ENCODE measurements at regions not wholly inside any gene's neighbourhood (a gene's known extent, or its start where the extent isn't known, plus 50 kb on each side); places are given as distances from the start of the nearest gene placed in this dataset.
"Not testable (repeated sequence)": the region's sequence is repeated elsewhere in the genome, so short reads cannot be mapped to it uniquely, and the experiment has no call there.

DNA sequence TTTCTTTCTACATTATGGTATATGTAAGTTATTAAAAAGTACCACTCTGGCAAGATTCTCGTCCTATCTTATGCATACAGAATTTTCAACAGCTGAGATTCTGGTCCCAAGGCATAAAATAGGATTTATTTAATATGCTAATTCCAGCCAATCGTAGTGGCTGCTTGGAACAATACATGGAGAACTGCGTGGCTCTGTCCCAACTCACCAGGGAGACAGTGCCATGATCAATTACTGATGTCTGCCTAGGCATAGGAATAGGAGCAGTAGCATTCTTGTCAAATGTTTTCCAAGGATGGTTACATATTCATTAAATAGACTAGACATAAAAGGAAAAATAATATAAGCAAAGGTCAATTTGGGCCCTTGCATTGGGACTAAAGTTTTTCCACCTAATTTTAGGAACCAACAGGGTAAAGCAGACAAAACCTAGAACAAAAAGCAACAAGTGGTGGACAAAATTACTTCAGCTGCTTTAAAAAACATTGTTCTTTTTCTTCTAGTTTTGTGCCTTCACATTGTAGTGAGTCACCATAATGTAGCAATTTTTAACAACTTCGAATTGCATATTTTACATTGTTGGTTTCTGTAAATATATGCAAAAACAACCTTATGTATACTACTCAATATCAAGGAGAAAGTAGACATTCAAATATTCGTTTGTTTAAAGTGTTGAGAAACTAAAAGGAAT is 232.8 kb upstream of the ATP5MC3 start:
- DNase-seq (ENCODE audit: low read depth): no peak

DNA sequence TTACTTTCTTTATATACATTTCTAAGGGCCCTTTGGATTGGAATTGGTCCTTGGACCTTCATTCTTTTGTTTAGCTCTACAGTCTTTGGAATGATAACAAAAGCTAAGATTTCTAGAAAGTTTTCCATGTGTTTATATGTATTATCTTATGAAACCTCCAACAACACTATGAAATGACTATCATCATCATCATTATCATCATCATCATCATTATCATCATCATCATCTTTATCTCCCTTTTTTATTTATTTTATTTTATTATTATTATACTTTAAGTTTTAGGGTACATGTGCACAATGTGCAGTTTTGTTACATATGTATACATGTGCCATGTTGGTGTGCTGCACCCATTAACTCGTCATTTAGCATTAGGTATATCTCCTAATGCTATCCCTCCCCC is 229.4 kb upstream of the ATP5MC3 start:
- not testable (repeated sequence) for DNase-seq (ENCODE audit: low read depth)

DNA sequence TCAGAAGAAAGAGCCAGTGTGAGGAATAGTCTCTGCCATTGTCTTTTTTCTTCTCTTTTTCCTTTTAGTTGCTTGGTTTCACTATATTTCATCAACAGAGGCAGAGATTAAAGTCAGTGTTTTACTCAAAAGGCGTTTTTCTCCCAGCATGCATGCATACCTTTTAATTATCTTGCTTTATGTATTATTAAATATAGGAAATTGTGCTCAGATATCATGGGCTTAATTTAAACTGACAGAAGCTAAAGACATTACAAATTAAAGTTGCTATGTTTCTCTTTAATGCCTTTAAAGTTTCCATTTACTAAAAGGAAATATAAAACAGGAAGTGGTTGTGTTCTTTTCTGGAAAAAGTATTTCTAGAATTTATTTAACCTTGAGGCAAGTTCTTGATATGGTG is 223.3 kb upstream of the ATP5MC3 start:
- no peak for DNase-seq (ENCODE audit: low read depth)

DNA sequence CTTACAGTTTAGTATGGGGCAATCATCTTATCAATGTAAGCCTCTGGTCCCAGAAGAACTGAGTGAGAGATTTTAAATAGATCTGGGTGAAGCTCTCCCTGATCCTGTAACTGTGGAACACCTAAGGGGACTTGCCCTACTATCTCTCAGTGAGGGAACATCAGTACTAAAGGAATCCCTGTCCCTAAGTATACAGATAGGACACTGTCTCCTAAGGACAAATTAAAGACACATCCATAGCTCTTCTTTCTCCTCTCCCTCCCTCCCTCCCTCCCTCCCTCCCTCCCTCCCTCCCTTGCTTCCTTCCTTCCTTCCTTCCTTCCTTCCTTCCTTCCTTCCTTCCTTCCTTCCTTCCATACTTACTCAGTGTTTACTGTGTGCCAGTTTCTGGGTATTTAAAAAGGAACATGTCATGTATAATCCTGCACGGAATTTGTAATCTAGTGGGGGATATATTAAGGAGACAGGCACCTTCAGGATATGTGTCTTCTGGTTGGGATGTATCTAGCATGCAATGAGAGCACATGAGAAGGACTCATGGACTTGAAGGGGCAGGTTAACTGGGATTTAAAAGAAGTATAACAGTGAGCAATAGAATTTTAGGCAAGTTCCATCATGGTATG is 222.2 kb upstream of the ATP5MC3 start:
- no peak for DNase-seq (ENCODE audit: low read depth)

DNA sequence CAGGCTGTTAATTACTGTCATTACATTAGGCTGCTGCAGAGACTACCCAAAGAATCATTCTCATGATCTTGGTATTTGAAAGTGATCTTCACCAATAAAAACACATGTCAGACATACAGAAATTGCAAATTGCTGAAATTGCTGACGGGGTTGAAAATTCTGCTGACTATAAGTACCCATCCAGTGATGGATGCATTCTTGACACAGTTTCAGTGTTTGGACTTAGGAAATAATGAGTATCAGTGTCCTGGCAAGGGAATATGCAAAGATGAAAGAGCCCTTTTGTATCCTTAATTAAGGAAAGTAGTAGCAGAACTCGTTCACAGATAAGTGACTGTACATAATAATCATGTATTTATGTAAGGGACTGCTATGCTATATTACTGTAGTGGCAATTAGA is 221.1 kb upstream of the ATP5MC3 start:
- DNase-seq (ENCODE audit: low read depth): no peak

DNA sequence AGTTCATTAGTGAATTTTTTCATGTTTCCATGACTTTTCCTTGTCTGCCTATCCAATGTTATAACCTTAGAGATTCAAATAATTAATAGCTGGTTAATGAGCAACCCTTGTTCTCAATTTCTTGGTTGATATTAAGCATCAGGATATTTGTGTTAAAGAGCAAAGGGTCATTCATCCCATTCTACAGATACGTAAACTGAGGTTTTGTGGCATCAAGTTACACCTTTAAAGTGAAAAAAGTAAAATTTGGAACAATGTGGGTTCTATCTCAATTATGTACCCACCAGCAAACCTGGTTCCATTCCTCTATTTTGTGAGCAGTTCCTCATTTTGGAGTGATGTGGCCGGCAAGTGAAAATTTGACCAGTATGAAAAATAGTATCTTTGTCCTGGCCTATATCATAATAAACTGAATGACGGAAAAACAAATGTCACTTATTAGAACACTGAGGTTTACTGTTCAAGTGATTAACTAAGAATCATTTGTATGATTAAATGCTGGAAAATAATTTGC is 220.5 kb upstream of the ATP5MC3 start:
- no peak for DNase-seq (ENCODE audit: low read depth)

DNA sequence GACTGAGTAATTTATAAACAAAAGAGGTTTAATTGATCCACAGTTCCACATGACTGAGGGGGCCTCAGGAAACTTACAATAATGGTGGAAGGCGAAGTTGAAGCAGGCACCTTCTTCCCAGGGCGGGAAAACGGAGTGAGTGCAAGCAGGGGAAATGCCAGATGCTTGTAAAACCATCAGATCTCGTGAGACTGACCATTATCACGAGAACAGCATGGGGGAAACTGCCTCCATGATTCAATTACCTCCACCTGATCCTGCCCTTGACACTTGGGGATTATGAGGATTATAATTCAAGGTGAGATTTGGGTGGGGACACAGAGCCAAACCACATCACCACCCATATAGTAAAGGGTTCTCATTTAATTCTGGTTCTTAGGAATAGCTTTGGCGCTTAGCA is 219.5 kb upstream of the ATP5MC3 start:
- DNase-seq (ENCODE audit: low read depth): no peak

DNA sequence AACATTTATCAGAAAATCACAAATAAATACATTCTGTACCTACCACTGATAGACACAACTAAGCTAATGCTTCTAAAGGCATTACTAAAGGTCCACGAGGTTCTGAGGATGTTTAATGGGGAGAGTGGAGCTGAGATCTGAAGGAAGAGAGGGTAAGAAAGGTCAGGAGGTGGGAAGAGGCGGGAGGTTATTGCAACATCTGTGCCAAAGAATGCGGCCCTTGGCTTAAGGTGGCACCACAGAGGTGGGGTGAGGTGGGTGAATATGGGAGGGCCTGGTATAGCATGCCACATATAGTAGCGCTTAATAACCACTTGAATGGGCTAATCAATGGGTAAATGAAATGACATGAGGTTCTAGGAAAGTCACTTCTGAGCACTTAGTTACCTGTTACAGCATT is 217.8 kb upstream of the ATP5MC3 start:
- DNase-seq (ENCODE audit: low read depth): no peak

DNA sequence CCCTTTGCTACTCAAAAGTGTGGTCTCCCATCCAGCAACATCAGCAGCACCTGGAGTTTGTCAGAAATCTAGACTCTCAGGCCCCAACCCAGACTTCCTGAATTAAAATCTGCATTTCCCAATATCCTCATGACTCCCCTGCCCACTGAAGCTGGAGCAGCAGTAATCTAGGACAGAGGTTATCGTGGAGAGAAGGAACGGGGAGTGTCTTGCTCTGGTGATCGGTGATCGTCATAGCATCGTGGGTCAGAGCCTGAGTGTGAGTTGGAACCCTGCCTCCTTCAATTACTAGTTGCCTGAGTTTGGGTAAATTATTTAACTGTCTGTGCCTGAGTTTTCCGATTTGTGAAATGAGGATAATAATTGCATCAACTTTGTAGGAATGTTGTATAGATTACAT is 217.3 kb upstream of the ATP5MC3 start:
- no peak for DNase-seq (ENCODE audit: low read depth)

DNA sequence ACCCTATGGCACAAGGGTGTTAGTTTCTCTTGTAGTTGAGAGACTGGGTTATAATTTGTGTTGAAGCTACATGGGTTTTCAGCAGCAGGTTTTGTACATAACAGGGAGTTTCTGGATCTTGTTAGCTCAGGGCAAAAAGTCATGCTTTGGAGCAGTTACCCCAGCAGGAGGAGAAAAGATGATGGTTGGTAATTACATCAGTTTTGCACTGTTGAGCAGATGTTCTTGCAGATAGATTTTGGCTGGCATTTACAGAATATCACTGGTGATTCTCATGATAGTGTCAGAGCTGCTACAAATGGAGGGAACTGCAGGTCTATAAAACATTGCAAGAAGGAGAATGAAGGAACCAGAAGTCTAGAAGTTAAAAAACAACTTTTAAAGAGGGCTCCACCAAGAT is 215.2 kb upstream of the ATP5MC3 start:
- DNase-seq (ENCODE audit: low read depth): no peak

DNA sequence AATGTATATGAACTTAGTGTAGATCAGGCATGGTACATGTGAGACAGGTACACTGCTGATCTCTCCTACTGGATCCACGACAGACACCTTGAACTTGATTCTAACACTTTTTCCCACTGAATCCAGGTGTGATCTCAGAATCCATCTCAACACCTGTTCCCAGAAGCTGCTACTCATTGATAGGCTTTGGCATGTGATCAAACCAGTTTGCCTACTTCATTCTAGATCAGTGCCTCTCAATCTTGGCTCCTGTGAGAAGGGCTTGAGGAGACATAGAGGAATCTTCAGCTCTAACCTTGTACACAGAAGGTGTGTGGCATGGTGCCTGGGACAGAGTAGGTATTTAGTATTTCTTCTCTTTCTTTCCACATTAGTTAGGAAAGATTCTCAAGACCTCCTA is 212.3 kb upstream of the ATP5MC3 start:
- DNase-seq (ENCODE audit: low read depth): no peak

DNA sequence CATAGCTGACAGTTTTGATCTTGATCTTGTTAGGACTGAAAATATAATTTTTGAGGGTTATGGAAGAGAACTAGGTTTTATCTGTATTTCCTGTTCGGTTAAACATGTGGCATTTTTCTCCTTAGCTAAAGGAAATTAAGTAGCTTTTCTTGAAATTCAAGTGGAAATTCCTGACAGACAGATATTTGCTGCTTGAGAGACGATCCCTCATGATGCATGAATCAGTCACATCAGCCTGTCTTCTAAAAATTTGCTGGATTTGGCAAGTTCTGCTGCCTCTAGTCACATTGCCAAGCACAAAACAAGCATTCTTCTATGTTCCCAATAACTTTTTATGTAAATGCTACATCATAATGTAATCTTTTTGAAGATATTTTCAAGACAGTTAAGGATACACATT is 201.8 kb upstream of the ATP5MC3 start:
- no peak for DNase-seq (ENCODE audit: low read depth)

DNA sequence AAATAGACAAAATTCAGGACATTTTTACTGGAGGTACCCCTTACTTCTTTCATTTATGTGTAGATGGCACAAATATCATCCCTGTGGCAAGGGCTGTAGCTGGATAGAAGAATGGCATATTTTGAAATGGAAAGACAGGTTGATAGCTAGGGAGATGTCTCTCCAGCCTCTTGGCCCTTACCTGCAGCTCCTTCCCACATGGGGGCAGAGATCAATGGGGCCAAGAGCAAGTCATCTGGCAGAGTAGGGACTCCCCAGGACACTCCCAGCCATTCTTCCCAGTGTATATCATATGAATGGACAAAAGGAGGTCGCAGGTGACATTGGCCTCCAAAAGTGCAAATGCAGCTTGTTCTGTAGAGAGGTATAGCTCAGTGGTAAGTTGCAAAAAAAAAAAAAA is 192.2 kb upstream of the ATP5MC3 start:
- DNase-seq (ENCODE audit: low read depth): no peak

DNA sequence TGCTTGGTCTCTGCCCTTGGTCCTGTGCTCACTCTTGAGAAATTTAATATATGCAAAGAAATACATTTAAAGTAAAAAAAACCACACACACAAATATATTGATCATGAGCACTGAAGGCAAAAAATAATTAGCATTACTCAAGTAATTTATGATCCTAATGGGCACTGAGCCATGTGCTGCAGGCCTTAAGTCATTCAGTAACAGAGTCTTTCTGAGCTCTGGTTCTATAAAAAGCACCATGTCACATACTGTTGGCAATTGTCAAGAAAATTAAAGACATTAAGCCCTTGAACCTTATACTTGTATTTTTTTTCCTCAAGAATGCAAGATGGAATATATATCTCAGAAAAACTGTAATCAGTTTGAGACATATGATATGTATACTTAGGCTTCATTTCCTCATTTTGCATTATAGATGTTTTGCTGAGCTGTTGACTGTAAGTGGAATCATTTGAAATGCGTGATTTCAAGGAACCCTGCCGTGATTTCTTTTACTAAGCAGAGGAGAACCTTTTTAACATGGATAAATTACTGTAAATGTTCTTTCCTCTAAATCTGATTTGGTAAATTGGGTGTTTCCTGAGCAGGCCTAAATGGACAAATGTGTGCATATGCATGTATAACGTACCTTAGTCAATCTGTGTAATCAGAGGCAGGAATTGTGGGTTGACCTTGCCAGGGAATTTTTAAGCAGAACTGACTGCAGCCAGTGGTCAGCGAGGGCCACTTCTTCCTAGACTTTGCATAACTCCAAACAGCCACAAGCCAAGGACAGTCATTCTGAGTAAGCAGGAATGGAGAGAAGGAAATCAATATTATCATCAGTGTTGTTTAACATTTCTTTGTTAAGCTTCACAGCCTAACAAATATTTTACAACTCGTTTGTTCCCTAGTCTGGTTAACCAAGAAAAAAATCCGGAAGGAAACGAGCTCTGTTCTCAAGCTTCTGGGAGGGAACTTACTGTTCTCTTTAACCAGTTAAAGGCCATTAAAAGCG is 191.5 kb upstream of the ATP5MC3 start:
- DNase-seq (ENCODE audit: low read depth): no peak

DNA sequence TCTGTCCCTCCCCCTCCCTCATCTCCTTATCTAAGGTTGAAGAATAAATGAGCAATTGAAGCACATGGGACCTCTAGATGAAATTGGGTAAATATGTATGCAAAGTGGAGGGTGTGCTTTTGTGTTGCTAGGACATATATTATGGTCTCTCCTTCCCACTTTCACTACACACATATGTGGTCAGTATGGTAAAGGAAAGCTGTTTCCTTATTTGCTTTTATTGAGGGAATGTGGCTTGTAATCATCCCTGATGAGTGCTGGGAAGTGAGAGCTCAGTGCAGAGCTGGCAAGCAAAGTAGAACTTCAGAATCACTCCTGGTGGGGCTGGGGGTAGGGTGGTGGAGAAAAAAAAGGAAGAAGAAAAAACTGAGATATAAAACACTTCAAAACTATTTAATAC is 189.9 kb upstream of the ATP5MC3 start:
- no peak for DNase-seq (ENCODE audit: low read depth)

DNA sequence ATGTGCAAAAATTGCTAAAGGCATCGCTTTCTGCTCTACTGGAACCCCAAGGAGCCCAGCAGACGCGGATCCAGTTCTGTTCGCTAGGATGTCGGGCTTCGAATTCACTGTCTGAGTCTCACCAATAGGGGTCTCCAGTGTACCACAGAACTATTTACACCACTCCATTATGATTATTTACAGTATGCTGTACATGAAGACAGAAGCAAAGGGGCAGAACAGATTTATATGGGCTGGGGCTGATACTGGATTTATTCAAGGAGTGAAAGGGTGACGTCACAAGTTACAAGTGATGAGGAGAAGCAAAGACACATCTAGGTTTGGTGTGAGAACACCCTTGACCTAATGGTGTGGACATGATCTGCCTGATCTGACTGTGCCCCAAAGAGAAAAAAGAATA is 185.3 kb upstream of the ATP5MC3 start:
- no peak for DNase-seq (ENCODE audit: low read depth)

DNA sequence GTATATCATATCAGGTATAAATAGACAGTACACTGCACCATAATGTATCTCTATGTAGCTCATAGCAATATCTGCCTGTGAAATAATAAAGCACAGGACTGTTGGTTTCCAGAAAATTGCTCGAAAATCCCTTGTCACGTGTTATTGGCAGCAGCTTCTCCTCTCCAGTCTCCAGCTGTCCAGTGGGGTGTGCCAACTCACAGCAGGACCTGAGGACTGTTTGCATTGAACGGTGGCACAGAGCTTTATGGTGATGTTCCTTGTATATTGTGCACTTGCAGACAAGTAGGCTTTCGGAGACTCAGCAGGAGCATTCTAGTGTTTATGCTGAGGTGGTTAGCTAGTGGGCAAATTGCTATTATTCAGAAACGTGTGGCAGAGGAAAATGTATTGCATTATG is 182.2 kb upstream of the ATP5MC3 start:
- no peak for DNase-seq (ENCODE audit: low read depth)

DNA sequence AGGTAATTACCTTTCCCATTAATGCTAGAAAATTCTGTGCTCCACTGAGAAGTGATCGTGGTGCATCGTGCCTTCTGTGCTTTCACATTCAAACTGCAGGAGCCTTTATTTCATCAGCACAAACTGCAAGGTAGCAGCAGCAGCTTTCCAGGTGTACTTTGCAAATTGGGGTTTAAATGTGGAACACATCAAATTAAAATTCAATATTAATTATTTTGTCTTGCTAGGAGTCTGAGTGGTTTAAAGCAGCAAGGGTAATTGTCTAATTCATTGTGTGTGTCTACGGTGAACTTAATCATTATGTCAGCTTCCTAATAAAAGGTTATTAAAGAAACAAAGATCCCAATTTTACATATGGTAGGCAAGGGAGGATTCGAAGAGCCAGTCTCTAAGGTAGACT is 180.8 kb upstream of the ATP5MC3 start:
- DNase-seq (ENCODE audit: low read depth): no peak

DNA sequence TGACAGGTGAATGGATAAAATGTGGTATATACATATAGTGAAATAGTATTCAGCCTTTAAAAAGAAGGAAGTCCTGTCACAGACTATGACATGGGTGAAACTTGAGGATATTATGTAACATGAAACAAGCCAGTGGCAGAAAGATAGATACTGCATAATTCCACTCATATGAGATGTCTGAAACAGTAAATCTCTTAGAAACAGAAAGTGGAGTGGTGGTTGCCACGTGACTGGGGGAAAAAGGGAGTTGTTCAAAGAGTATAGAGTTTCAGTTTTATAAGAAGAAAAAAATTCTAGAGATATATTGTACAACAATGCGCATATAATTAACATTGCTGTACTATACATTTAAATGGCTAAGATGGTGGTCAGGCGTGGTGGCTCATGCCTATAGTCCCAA is 178.2 kb upstream of the ATP5MC3 start:
- DNase-seq (ENCODE audit: low read depth): no peak

DNA sequence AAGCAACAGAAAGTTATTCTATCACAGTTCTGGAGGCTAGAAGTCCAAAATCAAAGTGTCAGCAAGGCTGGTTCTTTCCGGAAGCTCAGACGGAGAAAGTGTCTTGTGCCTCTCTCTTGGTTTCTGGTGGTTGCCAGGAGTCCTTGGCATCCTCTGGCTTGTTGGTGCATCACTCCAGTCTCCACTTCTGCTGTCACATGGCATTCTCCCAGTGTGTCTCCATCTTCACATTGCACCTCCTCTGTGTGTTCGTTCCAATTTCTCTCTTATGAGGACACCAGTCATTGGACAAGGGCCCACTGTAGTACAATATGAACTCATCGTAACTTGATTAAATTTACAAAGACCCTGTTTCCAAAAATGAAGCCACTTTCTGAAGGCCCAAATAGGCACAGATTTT is 175.4 kb upstream of the ATP5MC3 start:
- no peak for DNase-seq (ENCODE audit: low read depth)

DNA sequence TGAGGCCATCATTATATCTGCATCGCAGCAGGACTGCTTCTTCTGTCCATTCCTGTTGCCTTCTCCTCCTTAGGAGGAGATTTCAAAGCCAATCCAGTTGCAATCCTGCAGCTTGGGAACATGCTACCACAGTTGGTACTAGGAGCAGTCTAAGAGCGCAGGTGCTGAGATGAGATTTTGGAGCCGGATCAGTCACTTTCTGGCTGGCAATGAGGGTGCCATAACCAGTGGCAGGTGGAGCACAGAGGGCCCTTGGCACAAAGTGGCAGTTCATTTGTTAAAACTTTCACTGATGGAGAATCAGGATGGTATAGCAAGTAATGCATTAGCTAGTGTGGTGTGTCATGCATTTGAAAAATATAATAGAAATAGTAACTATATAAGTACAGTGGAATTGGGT is 173.7 kb upstream of the ATP5MC3 start:
- DNase-seq (ENCODE audit: low read depth): no peak

DNA sequence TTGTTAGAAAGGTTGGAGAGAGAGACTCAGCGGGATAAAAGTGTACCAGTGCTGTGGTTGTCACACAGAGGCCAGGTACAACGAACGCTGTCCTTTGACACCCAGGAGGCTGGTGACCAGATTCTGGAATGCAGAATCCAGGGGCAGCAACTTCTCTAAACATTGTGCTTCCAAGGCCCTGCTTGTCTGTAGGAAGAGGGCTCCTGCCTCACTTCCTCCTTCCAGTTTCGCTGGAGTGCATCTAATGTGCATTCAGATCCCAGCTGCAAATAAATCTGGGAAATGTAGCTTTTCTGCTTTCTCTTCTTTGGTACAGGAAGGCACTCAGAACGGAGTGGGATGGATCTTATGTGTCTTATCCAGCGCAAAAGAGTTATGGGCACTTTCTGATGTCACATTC is 171.8 kb upstream of the ATP5MC3 start:
- DNase-seq (ENCODE audit: low read depth): no peak

DNA sequence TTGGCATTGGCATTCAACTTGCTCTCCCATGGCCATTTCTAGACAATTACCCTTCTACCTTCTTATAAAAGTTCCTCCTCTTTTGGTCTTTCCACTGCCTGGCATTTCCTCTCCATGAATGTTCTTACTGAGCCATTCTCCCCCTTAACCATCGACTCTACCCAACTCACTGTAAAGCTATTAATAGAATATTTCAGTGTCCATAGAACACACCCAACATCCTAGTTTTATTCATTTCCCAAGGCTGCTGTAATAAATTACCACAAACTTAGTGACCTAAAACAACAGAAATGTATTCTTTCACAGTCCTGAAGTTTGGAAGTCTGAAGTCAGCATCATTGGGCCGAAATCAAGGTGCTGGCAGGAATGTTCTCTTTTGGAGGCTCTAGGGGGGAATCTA is 170.0 kb upstream of the ATP5MC3 start:
- DNase-seq (ENCODE audit: low read depth): no peak
